ENCODE measurements at regions not wholly inside any gene's neighbourhood (a gene's known extent, or its start where the extent isn't known, plus 50 kb on each side); places are given as distances from the start of the nearest gene placed in this dataset.

- FAIRE-seq: no peak
- no peak for TF ChIP-seq CTCF (IDR thresholded peaks at IDR 0.05; ENCODE audit: insufficient read depth, missing control alignments)
- no peak for DNase-seq (ENCODE audit: insufficient read length, low spot score)
Observed at GRCh38 chr13:87889254-87889653, 218.1 kb downstream of the SLITRK5 start.

GRCh38 chr13:87893186-87893585 lies 222.0 kb downstream of the SLITRK5 start:
- DNase-seq (ENCODE audit: insufficient read length, low spot score) (no peak), FAIRE-seq (no peak)
- TF ChIP-seq CTCF (IDR thresholded peaks at IDR 0.05; ENCODE audit: insufficient read depth, missing control alignments): no peak

- FAIRE-seq: no peak
- TF ChIP-seq CTCF (IDR thresholded peaks at IDR 0.05; ENCODE audit: insufficient read depth, missing control alignments): no peak
- no peak for DNase-seq (ENCODE audit: insufficient read length, low spot score)
Observed at GRCh38 chr13:87894059-87894458, 222.9 kb downstream of the SLITRK5 start.

- FAIRE-seq (no peak), DNase-seq (ENCODE audit: insufficient read length, low spot score) (no peak)
- TF ChIP-seq CTCF (IDR thresholded peaks at IDR 0.05; ENCODE audit: insufficient read depth, missing control alignments): no peak
Observed at GRCh38 chr13:87903553-87903952, 232.4 kb downstream of the SLITRK5 start.

- TF ChIP-seq CTCF (IDR thresholded peaks at IDR 0.05; ENCODE audit: insufficient read depth, missing control alignments): no peak
- no peak for DNase-seq (ENCODE audit: insufficient read length, low spot score)
- no peak for FAIRE-seq
Observed at GRCh38 chr13:87906411-87906810, 235.2 kb downstream of the SLITRK5 start.

GRCh38 chr13:87907202-87907601 lies 236.0 kb downstream of the SLITRK5 start:
- DNase-seq (ENCODE audit: insufficient read length, low spot score): no peak
- TF ChIP-seq CTCF (IDR thresholded peaks at IDR 0.05; ENCODE audit: insufficient read depth, missing control alignments): no peak
- no peak for FAIRE-seq

GRCh38 chr13:87919956-87920355 lies 248.8 kb downstream of the SLITRK5 start:
- FAIRE-seq: no peak
- no peak for TF ChIP-seq CTCF (IDR thresholded peaks at IDR 0.05; ENCODE audit: insufficient read depth, missing control alignments)
- no peak for DNase-seq (ENCODE audit: insufficient read length, low spot score)
